Suprapubic skin (tissue), 4 donors: ENCODE measurements at regions not wholly inside any gene's neighbourhood (a gene's known extent, or its start where the extent isn't known, plus 50 kb on each side); places are given as distances from the start of the nearest gene placed in this dataset.

Experiments
- DNase-seq, 2 donors: peaks; one replicate each; pipeline ENCODE4 v3.0.0-alpha.2; 2019; ENCODE audit warnings: low spot score in 2 of 2
- H3K27ac ChIP-seq: fragments of 200-600 bp; sonication (generic); one replicate; pipeline ENCODE4 v1.5.1; 2019
- H3K27me3 ChIP-seq: fragments of 200-600 bp; sonication (generic); one replicate; pipeline ENCODE4 v1.5.1; 2019
- H3K36me3 ChIP-seq: fragments of 200-600 bp; sonication (generic); one replicate; pipeline ENCODE4 v1.5.1; 2019
- H3K4me1 ChIP-seq: fragments of 200-600 bp; sonication (generic); one replicate; pipeline ENCODE4 v1.5.1; 2019
- H3K4me3 ChIP-seq: fragments of 200-600 bp; sonication (generic); one replicate; pipeline ENCODE4 v1.5.1; 2019; ENCODE audit warnings: mild to moderate bottlenecking
- H3K9me3 ChIP-seq: fragments of 200-600 bp; sonication (generic); one replicate; pipeline ENCODE4 v1.5.1; 2019
- CTCF ChIP-seq, 2 donors: fragments of 200-600 bp in 1 of 2; fragments of 450-650 bp in 1 of 2; sonication (generic) in 1 of 2; IDR thresholded peaks; one replicate each; pipeline ENCODE4 v1.5.1; 2016 to 2019; ENCODE audit warnings: antibody characterized with exemption in 2 of 2, mild to moderate bottlenecking in 1 of 2, moderate library complexity in 1 of 2
- EP300 ChIP-seq: sonication (generic); formaldehyde crosslinking; IDR thresholded peaks from one replicate; pipeline ENCODE4 v1.6.1; 2017; ENCODE audit warnings: antibody characterized with exemption
- POLR2A ChIP-seq, 2 donors: fragments of 450-650 bp; IDR thresholded peaks; one replicate each; pipeline ENCODE4 v1.6.1; 2017; ENCODE audit warnings: antibody characterized with exemption in 2 of 2, mild to moderate bottlenecking in 2 of 2, moderate library complexity in 2 of 2
- POLR2AphosphoS5 ChIP-seq, 3 donors: sonication (generic); formaldehyde crosslinking; IDR thresholded peaks; one replicate each; pipeline ENCODE4 v1.6.1; 2017; ENCODE audit warnings: antibody characterized with exemption in 3 of 3
- WGBS: methylation state at CpG from one replicate; pipeline ENCODE4 v1.1.5; 2018; 5-methylcytosine and 5-hydroxymethylcytosine counted together

GRCh38 chr3:159757341-159758060 lies 231.1 kb upstream of the IL12A start:
- H3K9me3 ChIP-seq: no peaks in the 10 kb centered on the region
- 82% methylated on average over 5 of the region's 5 CpGs for WGBS
- H3K4me1 ChIP-seq: peaks cover 16% of the 10 kb centered on the region
- H3K36me3 ChIP-seq: no peaks in the 10 kb centered on the region
- no peak for DNase-seq
- no peak overlapping the region for H3K4me3 ChIP-seq
- TF ChIP-seq CTCF (IDR thresholded peaks at IDR 0.05) (no peak), POLR2A (IDR thresholded peaks at IDR 0.05) (no peak), POLR2AphosphoS5 (IDR thresholded peaks at IDR 0.05) (no peak), EP300 (no peak)
- no peak overlapping the region for H3K27ac ChIP-seq
- no peaks in the 10 kb centered on the region for H3K27me3 ChIP-seq

DNA sequence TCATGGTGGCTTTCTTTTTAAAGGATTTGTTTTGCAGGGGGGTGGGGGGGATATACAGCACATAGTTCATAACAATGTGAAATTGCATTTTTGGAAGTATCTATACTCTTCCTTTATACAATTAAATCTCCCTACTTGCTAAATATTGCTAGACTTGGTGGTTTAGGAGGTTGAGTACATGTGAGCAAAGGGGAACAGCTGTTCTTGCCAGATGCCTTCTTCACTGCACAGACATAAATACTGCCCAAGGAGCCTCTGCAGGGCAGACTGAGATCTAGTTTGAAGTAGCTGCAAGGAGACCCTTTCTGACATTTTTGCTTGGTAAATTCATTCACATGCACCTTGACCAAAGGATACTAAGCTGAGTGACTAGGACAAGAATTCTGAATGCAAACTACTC lies 228.6 kb upstream of the IL12A start:
- Histone ChIP-seq H3K9me3 (no peaks in the 10 kb centered on the region), H3K27ac (no peak overlapping the region), H3K36me3 (no peaks in the 10 kb centered on the region), H3K4me3 (no peak overlapping the region), H3K27me3 (peaks cover 6% of the 10 kb centered on the region), H3K4me1 (peaks cover 42% of the 10 kb centered on the region)
- DNase-seq: no peak
- TF ChIP-seq POLR2AphosphoS5 (IDR thresholded peaks at IDR 0.05): no peak
- no peak for TF ChIP-seq EP300
- no peak for TF ChIP-seq CTCF (IDR thresholded peaks at IDR 0.05)
- no peak for TF ChIP-seq POLR2A (IDR thresholded peaks at IDR 0.05)

- peaks cover 6% of the 10 kb centered on the region for H3K27me3 ChIP-seq
- peak overlapping the region; percentile 90 for H3K27ac ChIP-seq
- DNase-seq: no peak
- 24% methylated on average over 1 of the region's 1 CpG for WGBS
- no peaks in the 10 kb centered on the region for H3K9me3 ChIP-seq
- H3K4me1 ChIP-seq: peaks cover 53% of the 10 kb centered on the region
- H3K36me3 ChIP-seq: no peaks in the 10 kb centered on the region
- H3K4me3 ChIP-seq: no peak overlapping the region
- TF ChIP-seq CTCF (IDR thresholded peaks at IDR 0.05) (no peak), EP300 (no peak), POLR2A (IDR thresholded peaks at IDR 0.05) (no peak), POLR2AphosphoS5 (IDR thresholded peaks at IDR 0.05) (no peak)
Observed at GRCh38 chr3:159761369-159761768, 227.3 kb upstream of the IL12A start.

DNA sequence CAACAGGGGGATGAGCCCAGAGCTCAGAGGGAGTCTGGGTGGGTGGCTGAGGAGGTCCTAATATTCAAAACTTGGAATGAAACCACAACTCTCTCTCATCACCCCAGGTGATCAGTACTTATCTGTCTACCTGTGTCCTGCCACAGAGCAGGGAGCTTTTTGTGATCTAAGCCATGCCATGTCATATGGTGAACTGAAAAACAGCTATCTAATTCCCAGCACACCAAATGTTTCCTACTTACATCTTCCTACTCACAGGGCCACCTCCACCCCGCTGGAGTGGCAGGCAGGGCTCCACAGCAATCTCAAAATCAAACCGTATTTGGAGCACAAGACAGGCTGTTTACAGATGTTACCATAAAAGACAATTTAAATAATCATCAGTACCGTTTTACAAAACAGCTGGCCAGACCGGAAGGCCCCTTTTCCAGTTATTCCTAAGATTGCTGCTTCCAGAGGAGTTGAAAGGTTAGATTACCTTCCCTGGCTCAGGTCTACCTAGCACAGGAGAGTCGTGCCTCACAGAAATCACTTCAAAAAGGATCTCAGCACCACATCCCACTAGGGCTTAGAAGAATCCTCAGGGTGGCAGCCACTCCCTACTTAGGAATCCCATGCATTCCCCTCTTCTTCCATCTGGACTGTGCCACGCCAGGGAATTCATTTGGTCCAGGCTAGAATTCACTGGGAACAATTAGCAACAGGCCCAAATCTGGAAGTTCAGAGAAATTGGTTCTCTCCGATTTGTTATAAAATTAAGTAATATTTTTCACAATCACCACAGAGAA lies 226.6 kb upstream of the IL12A start:
- Histone ChIP-seq H3K27ac (peak overlapping the region; percentile 90), H3K9me3 (no peaks in the 10 kb centered on the region), H3K36me3 (no peaks in the 10 kb centered on the region), H3K4me1 (peaks cover 55% of the 10 kb centered on the region), H3K27me3 (peaks cover 6% of the 10 kb centered on the region), H3K4me3 (peak overlapping the region; percentile 83)
- no peak for DNase-seq
- no peak for TF ChIP-seq CTCF (IDR thresholded peaks at IDR 0.05)
- no peak for TF ChIP-seq EP300
- no peak for TF ChIP-seq POLR2A (IDR thresholded peaks at IDR 0.05)
- 32% methylated on average over 7 of the region's 7 CpGs for WGBS

DNA sequence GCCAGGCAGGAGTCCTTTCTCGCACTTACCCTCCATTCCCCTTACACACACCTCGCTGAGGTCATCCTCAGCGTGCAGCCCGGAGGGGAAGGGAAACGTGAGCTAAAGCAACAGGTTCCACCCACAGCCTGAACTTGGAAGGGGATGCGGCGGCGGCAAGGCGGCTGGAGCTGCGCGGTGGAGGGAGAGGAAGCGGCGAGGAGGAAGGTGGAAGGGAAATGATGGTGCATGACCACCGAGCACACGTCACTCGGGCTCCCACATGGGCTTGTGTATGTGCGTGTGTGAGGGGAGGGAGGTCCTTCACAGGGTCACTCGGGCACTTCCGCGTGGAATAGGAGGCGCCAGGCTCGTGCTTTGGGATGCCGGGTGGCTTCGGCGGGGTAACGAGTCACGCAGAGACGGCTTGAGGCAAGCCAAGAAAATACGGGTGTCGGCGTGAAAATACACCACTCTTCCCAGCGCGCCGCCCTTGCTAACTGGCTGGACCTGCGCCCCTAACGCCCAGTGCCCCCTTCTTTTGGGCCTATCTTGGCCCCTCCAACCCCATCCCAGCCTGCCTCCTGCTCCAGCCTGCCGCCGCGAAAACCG lies 225.5 kb upstream of the IL12A start:
- Histone ChIP-seq H3K4me1 (peaks cover 55% of the 10 kb centered on the region), H3K27ac (peak overlapping the region; percentile 90), H3K9me3 (no peaks in the 10 kb centered on the region), H3K4me3 (peak overlapping the region; percentile 83), H3K36me3 (no peaks in the 10 kb centered on the region), H3K27me3 (peaks cover 6% of the 10 kb centered on the region)
- DNase-seq: peak in 1 of 2 donors; percentile 82
- TF ChIP-seq POLR2AphosphoS5 (IDR thresholded peaks at IDR 0.05): no peak
- no peak for TF ChIP-seq CTCF (IDR thresholded peaks at IDR 0.05)
- TF ChIP-seq POLR2A (IDR thresholded peaks at IDR 0.05): peak in 1 of 2 donors; percentile 21
- 0% methylated on average over 28 of the region's 40 CpGs for WGBS
